Naive thymus-derived CD8-positive, alpha-beta T cell (primary cell): ENCODE measurements at regions not wholly inside any gene's neighbourhood (a gene's known extent, or its start where the extent isn't known, plus 50 kb on each side); places are given as distances from the start of the nearest gene placed in this dataset.

Experiments
- ATAC-seq, 2 donors: fragments of 150-1000 bp; cut with Tn5 transposase in 1 of 2; sonication (Bioruptor Pico), chemical (Tn5 transposase) in 1 of 2; 1 replicate in 1 of 2; 2 replicates in 1 of 2; pipeline ENCODE4 v1.10.0; 2021; ENCODE audit warnings: mild to moderate bottlenecking in 2 of 2, moderate library complexity in 2 of 2
- POLR2A ChIA-PET: fragments of 350-600 bp; sonication (Branson Sonifier 250); formaldehyde crosslinking; loops from one replicate; lab custom pipeline; 2021; ENCODE audit warnings: antibody characterized with exemption; lab: Charles Lee
- DNase-seq, 10 donors: peaks; one replicate each; pipeline versions ENCODE4 v3.0.0 to v3.0.0-alpha.2; 2020 to 2022
- H3K27ac Mint-ChIP-seq, 10 donors: one replicate each; pipeline ENCODE4 v1.8.0; 2020 to 2022; ENCODE audit warnings: mild to moderate bottlenecking in 10 of 10, mixed read lengths in 10 of 10, moderate library complexity in 4 of 10, inconsistent platforms in 1 of 10
- H3K27me3 Mint-ChIP-seq, 5 donors: one replicate each; pipeline ENCODE4 v1.8.0; 2021 to 2022; ENCODE audit warnings: mixed read lengths in 5 of 5
- H3K36me3 Mint-ChIP-seq, 3 donors: one replicate each; pipeline ENCODE4 v1.8.0; 2020 to 2022; ENCODE audit warnings: mixed read lengths in 3 of 3, mild to moderate bottlenecking in 2 of 3, inconsistent platforms in 1 of 3
- H3K4me1 Mint-ChIP-seq, 4 donors: one replicate each; pipeline ENCODE4 v1.8.0; 2021 to 2022; ENCODE audit warnings: mixed read lengths in 4 of 4
- H3K4me3 Mint-ChIP-seq, 10 donors: one replicate each; pipeline ENCODE4 v1.8.0; 2020 to 2022; ENCODE audit warnings: mild to moderate bottlenecking in 10 of 10, mixed read lengths in 10 of 10, moderate library complexity in 6 of 10, inconsistent platforms in 1 of 10
- H3K9me3 Mint-ChIP-seq, 9 donors: one replicate each; pipeline ENCODE4 v1.8.0; 2020 to 2022; ENCODE audit warnings: mixed read lengths in 9 of 9, mild to moderate bottlenecking in 3 of 9, inconsistent platforms in 1 of 9, moderate library complexity in 1 of 9

DNA sequence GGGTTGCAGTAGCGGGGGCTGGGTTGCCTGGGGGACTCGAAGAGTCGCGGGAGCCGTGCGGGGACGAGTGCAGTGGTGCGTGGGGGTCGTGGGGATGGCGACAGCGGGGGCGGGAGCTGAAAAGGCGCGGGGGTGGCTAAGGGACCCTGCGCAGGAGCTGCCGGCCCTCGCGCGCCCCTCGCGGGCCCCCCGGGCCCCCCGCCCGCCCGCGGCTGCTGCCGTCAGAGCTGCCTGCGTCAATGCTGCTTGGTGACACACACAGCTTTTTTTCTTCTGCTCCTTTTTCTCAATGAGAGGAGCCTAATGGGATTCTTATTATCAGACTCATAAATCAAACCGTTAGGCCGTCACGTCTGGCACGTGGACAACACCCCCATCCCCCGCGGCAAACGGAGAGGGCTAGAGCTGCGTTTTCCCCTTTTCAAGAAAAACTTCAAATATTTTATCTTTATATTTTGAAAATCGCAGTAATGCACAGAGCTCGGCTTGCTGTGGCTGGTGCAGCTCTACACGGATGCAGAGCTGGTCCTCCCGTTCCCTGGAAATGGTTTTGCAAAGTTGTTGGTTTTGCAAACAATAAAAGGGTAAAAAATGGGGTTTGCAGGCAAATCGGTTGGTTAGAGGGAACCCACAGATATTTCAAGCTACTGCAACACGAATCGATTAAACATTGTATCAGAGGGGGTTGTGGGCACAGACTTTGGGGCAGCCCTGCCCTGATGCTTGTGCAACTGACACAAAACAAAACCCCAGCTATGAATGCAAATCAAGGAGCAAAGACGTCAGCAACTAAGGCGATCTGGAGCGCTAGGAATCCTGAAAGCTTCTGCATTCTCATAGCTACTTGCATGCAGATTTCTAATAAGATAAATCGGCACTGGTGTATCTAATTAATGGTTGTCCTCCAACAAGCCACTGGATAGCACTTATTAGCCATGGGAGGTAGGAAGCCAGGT, 161.4 kb downstream of the TBXT start:
- DNase-seq = no peak
- Mint-ChIP-seq H3K27me3 (peaks cover 34 to 79% (median 66%) of the 10 kb centered on the region in 5 donors), H3K36me3 (peaks cover 0 to 5% (median 0%) of the 10 kb centered on the region in 3 donors), H3K9me3 (peaks cover 0 to 6% (median 0%) of the 10 kb centered on the region in 9 donors), H3K27ac (no peak overlapping the region), H3K4me1 (peaks cover 4 to 16% (median 11%) of the 10 kb centered on the region in 4 donors), H3K4me3 (peak overlapping the region in 1 of 10 donors; percentile 29)
- ATAC-seq = peak in 1 of 2 donors; percentile 44
- POLR2A ChIA-PET = no interaction called here

DNA sequence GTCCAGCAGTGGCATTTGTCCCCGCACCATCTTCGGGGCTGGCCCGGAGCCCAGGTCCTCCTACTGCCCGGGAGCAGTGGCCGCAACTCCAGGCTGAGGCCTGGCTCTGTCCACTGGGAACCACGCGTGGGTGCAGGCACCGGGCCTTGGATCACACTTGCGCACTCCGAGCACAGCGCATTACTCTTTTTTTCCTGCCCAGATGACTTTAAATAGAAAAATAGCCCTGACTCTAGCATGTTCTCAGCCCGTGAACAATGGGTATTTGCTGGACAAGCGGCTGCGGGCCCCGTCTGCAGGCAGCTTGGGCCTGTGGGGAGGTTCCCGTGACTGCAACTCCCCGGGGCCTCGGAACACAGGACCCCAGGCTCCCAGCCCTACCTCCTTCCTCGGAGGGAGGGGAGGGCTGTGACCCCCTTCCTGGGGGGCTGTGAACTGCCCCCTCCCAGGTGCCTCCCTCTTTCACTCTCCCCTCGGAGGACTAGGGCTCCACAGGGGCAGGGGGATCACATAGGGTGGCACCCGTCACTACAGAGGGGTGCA, 162.2 kb downstream of the TBXT start:
- H3K27me3 Mint-ChIP-seq = peaks cover 30 to 75% (median 59%) of the 10 kb centered on the region in 5 donors
- ATAC-seq = peak in 1 of 2 donors; percentile 46

DNA sequence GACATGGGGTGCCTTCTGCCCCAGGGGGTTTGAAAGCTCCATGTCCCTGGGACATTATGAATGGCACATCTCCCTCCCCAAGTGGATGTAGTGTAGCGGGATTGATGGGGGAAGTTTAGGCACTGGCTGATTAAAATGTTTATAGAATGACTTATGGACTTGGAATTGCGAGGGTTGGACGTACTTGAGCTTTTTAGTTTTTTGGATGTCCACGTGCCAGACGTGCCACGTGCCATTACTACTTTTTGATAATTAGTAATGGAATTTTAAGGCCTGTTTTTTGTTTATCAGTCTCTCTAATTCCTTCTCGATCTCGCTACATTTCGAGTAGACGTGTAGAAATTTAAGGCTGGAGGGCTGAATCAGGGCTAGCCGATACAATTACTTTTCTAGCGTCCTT, 162.8 kb downstream of the TBXT start:
- POLR2A ChIA-PET = no interaction called here
- Mint-ChIP-seq H3K4me1 (peaks cover 4 to 16% (median 11%) of the 10 kb centered on the region in 4 donors), H3K27me3 (peaks cover 27 to 69% (median 54%) of the 10 kb centered on the region in 5 donors), H3K36me3 (no peaks in the 10 kb centered on the region), H3K27ac (no peak overlapping the region), H3K9me3 (peaks cover 0 to 6% (median 0%) of the 10 kb centered on the region in 9 donors), H3K4me3 (peak overlapping the region in 1 of 10 donors; percentile 36)
- DNase-seq (no peak), ATAC-seq (no peak)

More for the DNA sequence above, 162.2 kb downstream of the TBXT start:
- Mint-ChIP-seq H3K4me1 (peaks cover 4 to 16% (median 11%) of the 10 kb centered on the region in 4 donors), H3K4me3 (peak overlapping the region in 1 of 10 donors; percentile 36), H3K9me3 (peaks cover 0 to 6% (median 0%) of the 10 kb centered on the region in 9 donors), H3K27ac (no peak overlapping the region), H3K36me3 (peaks cover 0 to 4% (median 0%) of the 10 kb centered on the region in 3 donors)
- POLR2A ChIA-PET = no interaction called here
- DNase-seq = no peak

DNA sequence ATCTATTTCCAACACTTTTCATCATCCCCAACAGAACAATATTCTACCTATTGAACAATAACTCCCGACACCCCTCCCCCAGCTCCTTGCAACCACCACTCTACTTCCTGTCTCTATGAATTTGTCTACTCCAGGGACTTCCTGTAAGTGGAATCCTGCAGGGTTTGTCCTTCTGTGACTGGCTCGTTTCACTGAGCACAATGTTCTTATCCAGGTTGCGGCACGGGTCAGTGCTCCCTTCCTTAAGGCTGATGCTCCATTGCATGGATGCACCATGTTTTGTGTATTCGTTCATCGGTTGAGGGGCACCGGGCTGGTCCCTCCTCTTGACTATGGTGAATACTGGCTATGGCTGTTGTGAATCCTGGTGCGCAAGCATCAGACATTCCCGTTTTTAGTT, 163.2 kb downstream of the TBXT start:
- Mint-ChIP-seq H3K9me3 (peaks cover 0 to 6% (median 0%) of the 10 kb centered on the region in 9 donors), H3K36me3 (no peaks in the 10 kb centered on the region)

DNA sequence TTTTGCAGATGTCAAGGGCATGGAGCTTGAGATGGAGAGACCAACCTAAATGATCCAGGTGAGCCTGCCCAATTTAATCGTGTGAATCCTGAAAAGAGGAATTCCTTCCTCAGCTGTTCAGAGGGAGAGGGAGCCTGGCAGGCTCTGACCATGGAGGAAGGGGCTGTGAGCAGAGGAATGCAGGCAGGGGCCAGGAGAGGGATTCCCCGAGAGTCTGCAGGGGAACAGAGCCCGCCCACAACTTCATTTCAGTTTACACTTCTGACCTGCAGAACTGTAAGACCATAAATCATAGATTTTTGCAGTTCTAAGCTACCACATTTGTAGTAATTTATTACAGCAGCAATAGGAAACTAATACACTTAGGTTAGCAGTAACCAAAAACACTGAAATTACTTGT, 164.1 kb downstream of the TBXT start:
- no peak overlapping the region for H3K27ac Mint-ChIP-seq

More for the DNA sequence above, 163.2 kb downstream of the TBXT start:
- H3K4me3 Mint-ChIP-seq = no peak overlapping the region
- POLR2A ChIA-PET = no interaction called here
- peak overlapping the region in 1 of 10 donors; percentile 8 for H3K27ac Mint-ChIP-seq
- H3K4me1 Mint-ChIP-seq = peaks cover 4 to 16% (median 11%) of the 10 kb centered on the region in 4 donors
- ATAC-seq = no peak
- DNase-seq = no peak
- peaks cover 24 to 66% (median 50%) of the 10 kb centered on the region in 5 donors for H3K27me3 Mint-ChIP-seq

DNA sequence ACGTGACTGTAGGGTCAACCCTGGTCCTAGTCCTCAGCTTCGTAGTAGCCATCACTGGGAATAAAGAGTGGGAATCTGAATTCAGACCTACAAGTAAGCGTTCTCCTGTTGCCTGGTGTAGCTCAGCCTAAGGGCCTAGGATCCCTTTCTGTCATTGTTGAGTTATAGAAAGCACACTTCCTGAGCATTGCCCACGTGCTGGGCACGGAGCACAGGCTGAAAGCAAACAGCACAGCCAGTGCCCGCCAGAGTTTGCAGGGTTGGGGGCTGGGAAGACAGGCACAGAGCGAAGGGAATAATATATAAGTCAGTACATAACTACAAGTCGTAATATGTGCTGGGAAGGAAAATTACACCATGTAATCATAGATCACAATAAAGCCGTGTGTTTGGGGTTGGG, 166.3 kb downstream of the TBXT start:
- DNase-seq (no peak), ATAC-seq (no peak)
- peaks cover 15 to 57% (median 27%) of the 10 kb centered on the region in 5 donors for H3K27me3 Mint-ChIP-seq
- H3K27ac Mint-ChIP-seq = no peak overlapping the region
- H3K9me3 Mint-ChIP-seq = peaks cover 0 to 2% (median 0%) of the 10 kb centered on the region in 9 donors
- POLR2A ChIA-PET = no interaction called here
- peaks cover 0 to 2% (median 1%) of the 10 kb centered on the region in 4 donors for H3K4me1 Mint-ChIP-seq
- no peaks in the 10 kb centered on the region for H3K36me3 Mint-ChIP-seq
- H3K4me3 Mint-ChIP-seq = no peak overlapping the region

More for the DNA sequence above, 164.1 kb downstream of the TBXT start:
- H3K9me3 Mint-ChIP-seq = peaks cover 0 to 6% (median 0%) of the 10 kb centered on the region in 9 donors
- no peak overlapping the region for H3K4me3 Mint-ChIP-seq
- DNase-seq = no peak
- POLR2A ChIA-PET = no interaction called here
- peaks cover 4 to 14% (median 10%) of the 10 kb centered on the region in 4 donors for H3K4me1 Mint-ChIP-seq
- H3K36me3 Mint-ChIP-seq = no peaks in the 10 kb centered on the region
- no peak for ATAC-seq
- H3K27me3 Mint-ChIP-seq = peaks cover 25 to 66% (median 43%) of the 10 kb centered on the region in 5 donors

DNA sequence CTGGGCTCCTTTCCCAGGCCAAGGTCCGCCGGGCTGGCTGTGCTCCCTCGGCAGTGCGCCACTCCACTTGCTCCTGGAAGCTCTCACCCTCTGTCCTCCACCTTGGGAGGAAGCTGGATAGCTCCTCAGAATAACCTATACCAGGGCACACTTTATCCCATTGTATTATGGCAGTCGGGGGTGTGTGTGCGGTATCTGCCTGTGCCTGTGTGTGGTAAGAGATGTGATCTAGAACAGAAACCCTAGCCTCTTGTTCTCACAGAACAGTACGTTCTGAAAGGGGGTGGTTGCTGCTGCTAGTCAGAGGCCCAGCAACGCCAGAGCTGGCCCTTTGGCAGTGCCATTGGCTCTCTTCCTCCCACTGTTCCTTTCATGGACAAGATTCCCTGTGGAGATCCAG, 168.4 kb downstream of the TBXT start:
- H3K9me3 Mint-ChIP-seq = peaks cover 0 to 2% (median 0%) of the 10 kb centered on the region in 9 donors
- H3K4me1 Mint-ChIP-seq = no peaks in the 10 kb centered on the region
- DNase-seq (no peak), ATAC-seq (no peak)
- H3K27me3 Mint-ChIP-seq = peaks cover 14 to 43% (median 17%) of the 10 kb centered on the region in 5 donors
- H3K27ac Mint-ChIP-seq = peak overlapping the region in 1 of 10 donors; percentile 10
- no peak overlapping the region for H3K4me3 Mint-ChIP-seq
- no peaks in the 10 kb centered on the region for H3K36me3 Mint-ChIP-seq
- POLR2A ChIA-PET = no interaction called here

DNA sequence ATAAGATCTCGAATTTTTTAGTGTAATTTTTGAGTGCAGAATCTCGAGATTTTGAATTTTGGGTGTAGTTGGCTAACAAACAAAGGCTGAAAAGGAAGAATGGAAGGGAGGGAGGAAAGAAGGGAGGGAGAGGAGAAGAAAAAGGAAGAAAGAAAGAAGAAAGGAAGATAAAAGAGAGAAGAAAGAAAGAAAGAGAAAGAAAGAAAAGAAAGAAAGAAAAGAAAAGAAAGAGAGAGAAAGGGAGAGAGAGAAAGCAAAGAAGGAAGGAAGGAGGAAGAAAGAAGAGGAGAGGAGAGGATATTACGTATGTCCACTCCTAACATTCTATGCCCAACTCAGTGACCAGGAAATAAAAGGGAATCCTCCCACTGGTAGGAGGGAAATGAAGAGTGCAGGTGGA, 169.6 kb downstream of the TBXT start:
- Mint-ChIP-seq H3K4me1 (no peaks in the 10 kb centered on the region), H3K36me3 (no peaks in the 10 kb centered on the region), H3K4me3 (no peak overlapping the region), H3K27me3 (peaks cover 5 to 35% (median 15%) of the 10 kb centered on the region in 5 donors), H3K27ac (peak overlapping the region in 1 of 10 donors; percentile 19), H3K9me3 (no peaks in the 10 kb centered on the region)
- ATAC-seq (no peak), DNase-seq (no peak)
- POLR2A ChIA-PET = no interaction called here

DNA sequence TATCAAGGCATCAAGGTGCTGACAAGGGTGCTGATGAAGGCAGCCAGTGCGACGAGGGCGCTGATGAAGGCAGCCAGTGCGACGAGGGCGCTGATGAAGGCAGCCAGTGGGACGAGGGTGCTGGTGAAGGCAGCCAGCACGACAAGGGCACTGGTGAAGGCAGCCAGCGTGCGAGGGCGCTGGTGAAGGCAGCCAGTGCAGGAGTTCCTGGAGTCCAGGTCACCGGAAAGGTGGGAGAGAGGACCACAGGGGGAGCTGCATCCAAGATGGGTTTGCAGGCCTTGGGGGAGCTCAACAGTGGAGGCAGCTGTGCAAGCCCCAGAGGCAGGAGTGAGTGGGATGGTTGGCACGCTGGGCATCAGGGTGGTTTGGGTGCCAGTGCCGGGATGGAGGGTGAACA, 176.3 kb downstream of the TBXT start:
- ATAC-seq (no peak), DNase-seq (no peak)
- no peaks in the 10 kb centered on the region for H3K36me3 Mint-ChIP-seq
- POLR2A ChIA-PET = no interaction called here
- no peak overlapping the region for H3K4me3 Mint-ChIP-seq
- H3K27me3 Mint-ChIP-seq = peaks cover 27 to 47% (median 31%) of the 10 kb centered on the region in 5 donors
- H3K4me1 Mint-ChIP-seq = peaks cover 9 to 16% (median 13%) of the 10 kb centered on the region in 4 donors
- H3K27ac Mint-ChIP-seq = no peak overlapping the region
- H3K9me3 Mint-ChIP-seq = no peaks in the 10 kb centered on the region

DNA sequence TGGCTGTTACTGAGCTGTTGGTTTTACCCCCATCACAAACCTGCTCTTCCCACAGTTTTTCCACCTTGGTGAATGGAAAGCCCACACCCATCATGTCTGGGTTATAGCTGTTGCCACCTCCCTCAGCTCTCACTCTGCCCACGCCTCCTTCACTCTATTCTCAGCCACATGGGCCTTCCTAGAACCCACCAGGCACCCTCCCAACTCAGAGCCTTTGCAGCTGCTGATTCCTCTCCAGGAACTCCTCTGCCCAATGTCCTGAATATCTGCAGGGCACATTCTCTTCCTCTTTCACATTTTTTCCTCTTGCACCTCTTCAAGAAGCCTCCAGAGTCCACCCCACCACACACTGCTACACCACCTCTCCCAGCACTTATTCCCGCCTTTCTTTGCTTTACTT, 177.4 kb downstream of the TBXT start:
- no peaks in the 10 kb centered on the region for H3K9me3 Mint-ChIP-seq
- POLR2A ChIA-PET = no interaction called here
- no peak overlapping the region for H3K27ac Mint-ChIP-seq
- ATAC-seq (no peak), DNase-seq (no peak)
- no peaks in the 10 kb centered on the region for H3K36me3 Mint-ChIP-seq
- peaks cover 34 to 52% (median 38%) of the 10 kb centered on the region in 5 donors for H3K27me3 Mint-ChIP-seq
- H3K4me3 Mint-ChIP-seq = no peak overlapping the region
- H3K4me1 Mint-ChIP-seq = peaks cover 9 to 16% (median 13%) of the 10 kb centered on the region in 4 donors

DNA sequence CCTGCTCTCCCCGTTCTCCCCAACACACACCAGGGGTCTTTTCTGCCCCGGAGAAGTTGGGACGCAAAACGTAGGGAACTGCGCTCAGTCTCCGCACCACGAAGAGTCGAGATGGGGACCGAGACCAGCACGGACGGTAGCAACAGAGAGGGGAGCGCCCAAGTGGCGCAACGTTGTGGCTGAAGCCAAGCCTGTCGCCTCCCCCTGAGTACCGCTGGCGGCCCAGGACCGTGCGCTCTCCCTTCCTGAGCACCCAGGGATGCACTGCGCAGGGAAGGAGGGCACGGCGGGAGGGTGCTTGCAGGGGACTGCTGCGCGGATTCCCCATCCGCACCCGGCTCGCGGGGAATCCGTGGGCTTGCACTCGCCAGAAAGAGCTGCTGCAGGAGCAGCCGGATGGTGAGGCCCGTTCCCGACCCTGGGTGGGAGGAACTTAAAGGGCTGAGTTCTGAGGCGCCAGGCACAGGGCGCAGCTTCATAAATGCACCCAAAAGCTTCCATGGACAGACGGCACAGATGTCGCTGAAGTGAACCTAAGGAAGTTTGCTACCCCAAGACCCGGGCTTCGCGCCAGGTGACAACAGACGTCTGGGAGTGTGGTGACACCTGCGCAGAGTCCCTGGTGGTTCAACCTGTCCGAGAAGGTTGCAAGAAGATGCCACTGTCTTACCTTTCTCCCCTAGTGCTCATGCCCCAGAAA, 178.7 kb downstream of the TBXT start:
- Mint-ChIP-seq H3K4me1 (peaks cover 9 to 16% (median 13%) of the 10 kb centered on the region in 4 donors), H3K4me3 (no peak overlapping the region), H3K27ac (peak overlapping the region in 1 of 10 donors; percentile 25), H3K9me3 (no peaks in the 10 kb centered on the region), H3K27me3 (peaks cover 35 to 54% (median 42%) of the 10 kb centered on the region in 5 donors), H3K36me3 (no peaks in the 10 kb centered on the region)
- ATAC-seq = no peak
- no peak for DNase-seq
- POLR2A ChIA-PET = no interaction called here

DNA sequence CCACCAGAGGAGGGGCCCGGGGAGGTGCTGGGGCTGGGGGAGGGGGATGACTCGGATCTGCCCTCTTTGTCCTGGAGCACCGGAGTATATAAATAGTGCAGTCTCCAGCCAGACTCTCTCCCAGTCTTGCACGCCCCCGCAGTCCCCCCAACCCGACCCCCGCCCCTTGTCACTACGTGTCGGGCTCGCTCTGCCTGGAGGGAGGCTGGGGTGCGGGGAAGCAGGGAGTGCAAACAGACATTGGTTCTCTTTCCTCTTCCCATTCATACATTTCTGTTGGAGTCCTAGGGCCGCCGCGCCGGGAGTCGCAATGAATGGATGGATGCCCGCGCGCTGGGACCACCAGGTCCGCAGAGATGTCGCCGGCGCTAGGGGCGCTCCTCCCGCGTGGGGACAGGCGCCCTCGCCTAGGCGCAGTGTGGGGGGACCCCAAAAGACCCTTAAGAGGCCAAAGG, 179.3 kb downstream of the TBXT start:
- Mint-ChIP-seq H3K27me3 (peaks cover 35 to 54% (median 44%) of the 10 kb centered on the region in 5 donors), H3K4me1 (peaks cover 9 to 16% (median 13%) of the 10 kb centered on the region in 4 donors), H3K36me3 (no peaks in the 10 kb centered on the region), H3K27ac (no peak overlapping the region), H3K9me3 (no peaks in the 10 kb centered on the region), H3K4me3 (no peak overlapping the region)
- DNase-seq (no peak), ATAC-seq (no peak)
- POLR2A ChIA-PET = no interaction called here
